ENCODE measurements at regions not wholly inside any gene's neighbourhood (a gene's known extent, or its start where the extent isn't known, plus 50 kb on each side); places are given as distances from the start of the nearest gene placed in this dataset.
A peak's percentile ranks its signal among the peaks of the same experiment; 100 is the strongest.

- H3K9me3 ChIP-seq: no peaks in the 10 kb centered on the region
- H3K4me3 ChIP-seq: no peak overlapping the region
- peak; percentile 62 for DNase-seq (ENCODE audit: extremely low spot score)
- H3K27ac ChIP-seq (replicated peaks in 1 of 4): no peak overlapping the region
- intact Hi-C loops (cut with DNase I): no loop called here
- 88% methylated on average over 4 of the region's 4 CpGs for WGBS
- H3K27me3 ChIP-seq: no peaks in the 10 kb centered on the region
- H3K4me1 ChIP-seq: no peaks in the 10 kb centered on the region
- TF ChIP-seq CTCF (IDR thresholded peaks at IDR 0.05): no peak
- no peaks in the 10 kb centered on the region for H3K36me3 ChIP-seq
These were observed 79.5 kb upstream of the SPON1 start for GRCh38 chr11:13883042-13883441.

- no peak for TF ChIP-seq EP300 (IDR thresholded peaks at IDR 0.05)
- no peak for TF ChIP-seq POLR2A (IDR thresholded peaks at IDR 0.05; ENCODE audit: low read depth)
- TF ChIP-seq CTCF (IDR thresholded peaks at IDR 0.05): no peak
- TF ChIP-seq POLR2AphosphoS5 (IDR thresholded peaks at IDR 0.05): no peak
- intact Hi-C loops (cut with DNase I): no loop called here
- WGBS: 95% methylated on average over 6 of the region's 6 CpGs
- Histone ChIP-seq H3K36me3 (no peaks in the 10 kb centered on the region), H3K27ac (replicated peaks in 1 of 4) (no peak overlapping the region), H3K9me3 (no peaks in the 10 kb centered on the region), H3K4me1 (no peaks in the 10 kb centered on the region), H3K4me3 (no peak overlapping the region), H3K27me3 (no peaks in the 10 kb centered on the region)
- peak; percentile 57 for DNase-seq (ENCODE audit: extremely low spot score)
These were observed 78.9 kb upstream of the SPON1 start for GRCh38 chr11:13883589-13883988.

- no peaks in the 10 kb centered on the region for H3K9me3 ChIP-seq
- intact Hi-C loops (cut with DNase I): no loop called here
- H3K27me3 ChIP-seq: no peaks in the 10 kb centered on the region
- no peaks in the 10 kb centered on the region for H3K4me1 ChIP-seq
- peak; percentile 26 for DNase-seq (ENCODE audit: extremely low spot score)
- no peak for TF ChIP-seq POLR2A (IDR thresholded peaks at IDR 0.05; ENCODE audit: low read depth)
- TF ChIP-seq POLR2AphosphoS5 (IDR thresholded peaks at IDR 0.05): no peak
- 82% methylated on average over 9 of the region's 9 CpGs for WGBS
- H3K4me3 ChIP-seq: no peak overlapping the region
- H3K27ac ChIP-seq (replicated peaks in 1 of 4): no peak overlapping the region
- no peaks in the 10 kb centered on the region for H3K36me3 ChIP-seq
These were observed 78.2 kb upstream of the SPON1 start for GRCh38 chr11:13884158-13884799.

- intact Hi-C loops (cut with DNase I): no loop called here
- no peak for DNase-seq (ENCODE audit: extremely low spot score)
- H3K36me3 ChIP-seq: no peaks in the 10 kb centered on the region
- H3K27ac ChIP-seq (replicated peaks in 1 of 4): no peak overlapping the region
- no peaks in the 10 kb centered on the region for H3K27me3 ChIP-seq
- no peak overlapping the region for H3K4me3 ChIP-seq
- TF ChIP-seq EP300 (IDR thresholded peaks at IDR 0.05): no peak
- TF ChIP-seq POLR2AphosphoS5 (IDR thresholded peaks at IDR 0.05): no peak
- no peak for TF ChIP-seq CTCF (IDR thresholded peaks at IDR 0.05)
- TF ChIP-seq POLR2A (IDR thresholded peaks at IDR 0.05; ENCODE audit: low read depth): no peak
- 84% methylated on average over 1 of the region's 1 CpG for WGBS
- H3K9me3 ChIP-seq: no peaks in the 10 kb centered on the region
- no peaks in the 10 kb centered on the region for H3K4me1 ChIP-seq
These were observed 77.4 kb upstream of the SPON1 start for GRCh38 chr11:13885083-13885482.

- TF ChIP-seq POLR2A (IDR thresholded peaks at IDR 0.05; ENCODE audit: low read depth) (no peak), POLR2AphosphoS5 (IDR thresholded peaks at IDR 0.05) (no peak), EP300 (IDR thresholded peaks at IDR 0.05) (no peak), CTCF (IDR thresholded peaks at IDR 0.05) (no peak)
- no peak for DNase-seq (ENCODE audit: extremely low spot score)
- no peaks in the 10 kb centered on the region for H3K9me3 ChIP-seq
- no peaks in the 10 kb centered on the region for H3K4me1 ChIP-seq
- WGBS: 74% methylated on average over 7 of the region's 8 CpGs
- intact Hi-C loops (cut with DNase I): no loop called here
- H3K27ac ChIP-seq (replicated peaks in 1 of 4): no peak overlapping the region
- no peak overlapping the region for H3K4me3 ChIP-seq
- H3K27me3 ChIP-seq: no peaks in the 10 kb centered on the region
- no peaks in the 10 kb centered on the region for H3K36me3 ChIP-seq
These were observed 72.8 kb upstream of the SPON1 start for GRCh38 chr11:13889552-13890249.
